ENCODE measurements at regions not wholly inside any gene's neighbourhood (a gene's known extent, or its start where the extent isn't known, plus 50 kb on each side); places are given as distances from the start of the nearest gene placed in this dataset.

- H3K9me3 Mint-ChIP-seq = peaks cover 3 to 5% of the 10 kb centered on the region in 2 experiments; a peak in 3 of 5 replicates
- Histone ChIP-seq H3K18ac (ENCODE audit: insufficient read length, low read depth, low read length) (no peak overlapping the region), H3K9me3 (ENCODE audit: control insufficient read depth, low read depth, low read length) (no peaks in the 10 kb centered on the region), H3K79me1 (ENCODE audit: insufficient read depth, low read depth, low read length, poor library complexity, severe bottlenecking) (no peaks in the 10 kb centered on the region), H2AFZ (ENCODE audit: low read length) (no peak overlapping the region), H3K9ac (ENCODE audit: extremely low read depth, insufficient read length, low read length) (no peak overlapping the region), H3K23me2 (ENCODE audit: insufficient read length, low read depth, low read length, poor library complexity, severe bottlenecking) (no peaks in the 10 kb centered on the region), H4K91ac (ENCODE audit: insufficient read length, low read depth, low read length) (no peak overlapping the region), H2BK15ac (ENCODE audit: low read depth, low read length) (no peak overlapping the region), H3K27me3 (ENCODE audit: insufficient read depth, low read length) (no peaks in the 10 kb centered on the region), H2BK5ac (ENCODE audit: insufficient read length, low read length) (no peak overlapping the region), H3K4me1 (ENCODE audit: insufficient read depth, low read length) (no peaks in the 10 kb centered on the region), H3K27ac (ENCODE audit: insufficient read length, low read depth, low read length) (no peak overlapping the region), H3K14ac (ENCODE audit: insufficient read depth, low read length) (no peak overlapping the region), H4K5ac (ENCODE audit: insufficient read length, low read depth, low read length) (no peak overlapping the region), H4K20me1 (ENCODE audit: control insufficient read depth, insufficient read depth, insufficient read length) (no peaks in the 10 kb centered on the region), H2BK20ac (ENCODE audit: low read depth, low read length, poor library complexity, severe bottlenecking) (no peak overlapping the region), H4K8ac (replicated peaks; ENCODE audit: insufficient read length, low read depth, low read length) (no peak overlapping the region), H2BK12ac (ENCODE audit: insufficient read length, low read depth, low read length) (no peak overlapping the region), H3K56ac (ENCODE audit: insufficient read length, low read depth, low read length) (no peak overlapping the region), H2AK5ac (ENCODE audit: insufficient read length, low read length) (no peak overlapping the region), H3K23ac (ENCODE audit: insufficient read length, low read depth, low read length) (no peak overlapping the region), H3K79me2 (ENCODE audit: insufficient read depth, low read length) (no peaks in the 10 kb centered on the region), H2BK120ac (ENCODE audit: low read depth, low read length, poor library complexity, severe bottlenecking) (no peak overlapping the region), H3K4me2 (ENCODE audit: insufficient read depth, insufficient read length, low read length) (no peak overlapping the region), H3T11ph (ENCODE audit: low read length) (no peak overlapping the region), H3K4ac (ENCODE audit: low read depth, low read length) (no peak overlapping the region)
- H3K4me1 Mint-ChIP-seq = no peaks in the 10 kb centered on the region; a peak in 1 of 4 replicates
- no peaks in the 10 kb centered on the region; the same call in 1 of the 2 replicates for H3K27me3 Mint-ChIP-seq (ENCODE audit: low read depth)
- no peak overlapping the region for H3K4me3 Mint-ChIP-seq
- no peak overlapping the region for H3K27ac Mint-ChIP-seq
- TF ChIP-seq, protein P1, sequence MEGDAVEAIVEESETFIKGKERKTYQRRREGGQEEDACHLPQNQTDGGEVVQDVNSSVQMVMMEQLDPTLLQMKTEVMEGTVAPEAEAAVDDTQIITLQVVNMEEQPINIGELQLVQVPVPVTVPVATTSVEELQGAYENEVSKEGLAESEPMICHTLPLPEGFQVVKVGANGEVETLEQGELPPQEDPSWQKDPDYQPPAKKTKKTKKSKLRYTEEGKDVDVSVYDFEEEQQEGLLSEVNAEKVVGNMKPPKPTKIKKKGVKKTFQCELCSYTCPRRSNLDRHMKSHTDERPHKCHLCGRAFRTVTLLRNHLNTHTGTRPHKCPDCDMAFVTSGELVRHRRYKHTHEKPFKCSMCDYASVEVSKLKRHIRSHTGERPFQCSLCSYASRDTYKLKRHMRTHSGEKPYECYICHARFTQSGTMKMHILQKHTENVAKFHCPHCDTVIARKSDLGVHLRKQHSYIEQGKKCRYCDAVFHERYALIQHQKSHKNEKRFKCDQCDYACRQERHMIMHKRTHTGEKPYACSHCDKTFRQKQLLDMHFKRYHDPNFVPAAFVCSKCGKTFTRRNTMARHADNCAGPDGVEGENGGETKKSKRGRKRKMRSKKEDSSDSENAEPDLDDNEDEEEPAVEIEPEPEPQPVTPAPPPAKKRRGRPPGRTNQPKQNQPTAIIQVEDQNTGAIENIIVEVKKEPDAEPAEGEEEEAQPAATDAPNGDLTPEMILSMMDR (conservative IDR thresholded peaks at IDR 0.05) = no peak
- DNase-seq = no peak
- WGBS (ENCODE audit: extremely low coverage, insufficient read length, low lambda C conversion rate) = no CpG with 5 or more reads among the region's 5 CpGs
- no peaks in the 10 kb centered on the region for H3K36me3 Mint-ChIP-seq (ENCODE audit: insufficient read depth in 1 of 3, low read depth in 3 of 3)
These were observed 807.8 kb downstream of the AACS start for GRCh38 chr12:125873016-125873415.

Measured in H9 (cell line).